MM.1S (cell line): ENCODE measurements at regions not wholly inside any gene's neighbourhood (a gene's known extent, or its start where the extent isn't known, plus 50 kb on each side); places are given as distances from the start of the nearest gene placed in this dataset.

Source experiments
- EZH2 ChIP-seq: fragments of 300-600 bp; sonication (generic); optimal IDR thresholded peaks from 2 replicates; pipeline ENCODE3; 2017; ENCODE audit warnings: low read depth, mild to moderate bottlenecking, antibody characterized with exemption, low read length, mixed read lengths
- TF ChIP-seq, protein P1 (sequence below): fragments of 300-600 bp; sonication (generic); IDR thresholded peaks from 2 replicates; pipeline ENCODE4 v1.5.1; 2016; ENCODE audit warnings: antibody characterized with exemption, low read length, mixed read lengths

DNA sequence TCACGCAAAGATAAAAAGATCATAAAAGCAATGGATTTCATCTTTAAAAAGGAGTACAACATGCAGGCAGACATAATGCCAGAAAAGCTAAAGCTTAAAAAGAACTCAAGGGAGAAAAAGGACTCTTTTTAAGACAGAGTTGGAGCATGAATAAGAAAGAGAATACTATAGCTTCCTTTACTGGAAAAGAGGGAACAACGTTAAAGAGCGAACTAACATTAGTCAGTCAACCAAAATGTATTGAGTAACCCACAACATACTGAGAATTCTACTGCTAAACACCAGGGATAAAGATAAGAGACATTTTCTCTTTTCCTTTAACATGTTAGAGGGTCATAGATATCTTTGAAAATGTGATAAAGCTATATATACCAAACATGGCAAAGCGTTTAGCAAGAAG, 182.0 kb downstream of the DUSP10 start:
- TF ChIP-seq, protein P1, sequence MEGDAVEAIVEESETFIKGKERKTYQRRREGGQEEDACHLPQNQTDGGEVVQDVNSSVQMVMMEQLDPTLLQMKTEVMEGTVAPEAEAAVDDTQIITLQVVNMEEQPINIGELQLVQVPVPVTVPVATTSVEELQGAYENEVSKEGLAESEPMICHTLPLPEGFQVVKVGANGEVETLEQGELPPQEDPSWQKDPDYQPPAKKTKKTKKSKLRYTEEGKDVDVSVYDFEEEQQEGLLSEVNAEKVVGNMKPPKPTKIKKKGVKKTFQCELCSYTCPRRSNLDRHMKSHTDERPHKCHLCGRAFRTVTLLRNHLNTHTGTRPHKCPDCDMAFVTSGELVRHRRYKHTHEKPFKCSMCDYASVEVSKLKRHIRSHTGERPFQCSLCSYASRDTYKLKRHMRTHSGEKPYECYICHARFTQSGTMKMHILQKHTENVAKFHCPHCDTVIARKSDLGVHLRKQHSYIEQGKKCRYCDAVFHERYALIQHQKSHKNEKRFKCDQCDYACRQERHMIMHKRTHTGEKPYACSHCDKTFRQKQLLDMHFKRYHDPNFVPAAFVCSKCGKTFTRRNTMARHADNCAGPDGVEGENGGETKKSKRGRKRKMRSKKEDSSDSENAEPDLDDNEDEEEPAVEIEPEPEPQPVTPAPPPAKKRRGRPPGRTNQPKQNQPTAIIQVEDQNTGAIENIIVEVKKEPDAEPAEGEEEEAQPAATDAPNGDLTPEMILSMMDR: no peak
- no peak for TF ChIP-seq EZH2
